ENCODE measurements at regions not wholly inside any gene's neighbourhood (a gene's known extent, or its start where the extent isn't known, plus 50 kb on each side); places are given as distances from the start of the nearest gene placed in this dataset.
"Not testable (repeated sequence)": the region's sequence is repeated elsewhere in the genome, so short reads cannot be mapped to it uniquely, and the experiment has no call there.

DNA sequence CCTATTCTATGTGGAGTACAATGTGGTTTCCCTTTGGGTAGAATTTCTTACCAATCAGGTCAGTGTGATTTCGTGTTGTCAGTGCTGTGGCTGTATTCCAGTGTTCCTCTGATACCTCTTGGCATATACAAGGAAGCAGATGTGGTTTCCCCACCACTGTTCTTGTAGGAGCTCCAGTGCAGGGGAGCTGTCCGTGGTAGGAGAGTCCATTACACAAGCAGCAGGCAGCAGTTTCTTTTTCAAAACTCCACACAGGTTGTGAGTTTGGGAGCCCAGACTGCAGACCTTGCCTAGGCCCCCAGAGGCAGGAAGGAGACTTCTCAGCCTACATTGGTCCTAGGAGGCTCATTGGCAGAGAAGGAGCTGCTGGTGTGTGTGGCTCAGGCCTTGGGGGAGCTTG is 452.8 kb downstream of the AACS start:
- DNase-seq, result no peak

- DNase-seq, result no peak
These were observed 453.9 kb downstream of the AACS start for GRCh38 chr12:125519026-125519651.

DNA sequence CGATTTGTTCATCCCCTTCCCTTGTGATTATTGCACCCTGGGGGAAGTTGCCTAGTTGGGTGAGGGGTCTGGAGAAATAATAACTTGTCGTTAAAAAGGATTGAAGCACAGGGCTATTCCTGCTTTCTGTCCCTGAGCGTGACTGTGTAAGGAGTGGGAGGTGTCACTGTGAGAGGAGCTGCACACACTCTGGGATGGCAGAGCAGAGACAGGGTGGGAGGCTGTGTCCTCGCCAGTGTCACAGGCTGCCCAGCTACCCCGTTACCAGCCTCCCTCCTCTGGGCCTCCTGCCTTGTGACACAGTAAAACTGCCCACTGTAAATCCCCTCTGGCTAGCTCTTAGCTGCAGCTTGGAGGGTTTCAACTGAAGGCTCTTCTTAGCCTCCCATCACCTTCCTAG is 460.6 kb downstream of the AACS start:
- DNase-seq, result no peak

GRCh38 chr12:125528281-125528680 is 463.0 kb downstream of the AACS start:
- DNase-seq, result no peak

- DNase-seq, result no peak
These were observed 465.0 kb downstream of the AACS start for GRCh38 chr12:125530201-125530600.

DNA sequence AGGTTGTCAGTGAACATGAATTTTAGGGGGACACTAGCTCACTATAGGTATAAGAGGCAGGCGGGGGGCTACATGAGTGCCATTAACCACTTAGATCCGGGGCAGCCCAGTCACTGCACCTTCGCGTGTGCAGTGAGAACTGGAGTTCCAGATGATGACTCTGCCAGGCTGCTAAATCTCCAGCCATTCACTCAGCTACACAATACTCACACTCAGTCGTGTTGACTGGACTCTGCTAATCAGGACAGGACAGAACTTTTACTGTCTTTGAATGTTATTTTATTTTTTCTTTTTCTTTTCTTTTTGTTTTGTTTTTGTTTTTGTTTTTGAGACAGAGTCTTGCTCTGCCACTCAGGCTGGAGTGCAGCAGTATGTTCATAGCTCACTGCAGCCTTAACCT is 465.6 kb downstream of the AACS start:
- no peak for DNase-seq

DNA sequence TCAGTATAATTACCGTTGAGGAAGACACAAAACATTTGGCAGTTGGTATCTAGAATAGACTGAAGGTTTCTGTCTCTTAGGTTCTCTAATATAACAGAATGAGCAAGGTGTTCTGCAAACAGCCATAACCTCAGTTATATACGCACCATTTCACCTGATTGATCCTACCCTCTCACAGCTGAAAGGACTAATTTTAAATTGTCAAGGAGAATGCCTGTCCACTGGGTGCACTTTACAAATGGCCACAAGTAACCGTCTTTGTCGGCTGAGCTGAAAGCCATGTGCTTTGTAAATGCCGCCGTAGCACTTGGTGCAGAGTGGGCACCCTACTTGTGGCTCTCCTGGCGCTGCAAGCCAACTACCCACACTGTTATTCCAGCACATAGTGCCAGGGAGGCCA is 466.3 kb downstream of the AACS start:
- no peak for DNase-seq

DNA sequence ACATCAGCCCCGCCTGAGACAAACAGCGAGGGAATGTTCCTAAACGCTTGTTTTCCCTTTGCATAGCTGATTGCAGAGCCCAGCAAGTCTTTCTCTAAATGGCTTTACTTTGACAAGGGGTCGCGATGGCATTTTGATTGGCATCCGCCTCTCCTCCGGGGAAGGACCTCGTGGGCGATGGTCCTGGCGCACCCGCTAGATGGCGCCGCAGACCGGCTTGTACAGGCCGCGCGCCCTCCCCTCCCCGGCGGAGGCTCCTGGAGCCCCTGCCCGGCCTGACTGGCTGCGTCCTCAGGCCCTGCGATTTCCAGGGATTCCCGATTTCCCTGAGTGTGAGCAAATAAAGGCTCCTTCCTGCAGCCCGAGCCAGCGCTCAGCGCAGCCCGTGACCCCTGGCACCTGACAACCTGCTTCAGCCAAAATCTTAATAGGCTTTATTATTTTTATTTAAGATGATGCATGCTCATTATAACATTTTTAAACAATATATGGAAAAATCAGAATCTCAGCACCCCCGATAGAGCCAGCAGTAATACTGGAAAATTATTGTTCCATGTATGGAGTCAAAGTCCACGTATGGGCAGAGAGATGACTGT is 468.3 kb downstream of the AACS start:
- no peak for DNase-seq

GRCh38 chr12:125538401-125539199 is 473.4 kb downstream of the AACS start:
- DNase-seq, result no peak

DNA sequence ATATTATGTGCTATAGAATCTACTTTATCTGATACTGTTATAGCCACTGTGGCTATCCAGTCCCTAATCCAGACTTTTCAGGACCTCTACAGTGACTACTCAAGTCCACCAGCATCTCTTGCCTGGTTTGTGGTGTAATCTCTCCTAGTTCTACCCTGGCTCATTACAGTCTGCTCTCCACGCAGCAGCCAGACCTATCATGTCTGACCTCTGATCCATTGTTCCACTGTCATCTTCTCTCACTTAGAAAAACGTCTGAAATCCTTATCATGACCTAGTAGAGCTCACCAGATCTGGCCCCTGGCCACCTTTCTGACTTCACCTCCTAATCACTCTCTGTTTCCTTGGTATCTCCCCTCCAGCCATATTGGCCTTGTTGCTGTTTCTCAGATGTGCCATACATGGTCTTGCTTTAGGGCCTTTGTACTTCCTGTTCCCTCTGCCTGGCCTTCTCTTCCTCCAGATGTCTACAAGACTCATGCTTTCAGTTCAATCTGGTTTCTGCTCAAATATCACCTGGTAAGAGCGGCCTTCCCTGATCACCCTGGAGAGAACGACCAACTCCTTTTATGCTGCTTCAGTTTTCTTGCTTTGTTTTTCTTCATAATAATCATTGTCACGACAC is 475.5 kb downstream of the AACS start:
- no peak for DNase-seq

- DNase-seq, result no peak
These were observed 479.7 kb downstream of the AACS start for GRCh38 chr12:125544960-125545359.

GRCh38 chr12:125549171-125549570 is 483.9 kb downstream of the AACS start:
- DNase-seq, result no peak

GRCh38 chr12:125549836-125550235 is 484.6 kb downstream of the AACS start:
- no peak for DNase-seq

DNA sequence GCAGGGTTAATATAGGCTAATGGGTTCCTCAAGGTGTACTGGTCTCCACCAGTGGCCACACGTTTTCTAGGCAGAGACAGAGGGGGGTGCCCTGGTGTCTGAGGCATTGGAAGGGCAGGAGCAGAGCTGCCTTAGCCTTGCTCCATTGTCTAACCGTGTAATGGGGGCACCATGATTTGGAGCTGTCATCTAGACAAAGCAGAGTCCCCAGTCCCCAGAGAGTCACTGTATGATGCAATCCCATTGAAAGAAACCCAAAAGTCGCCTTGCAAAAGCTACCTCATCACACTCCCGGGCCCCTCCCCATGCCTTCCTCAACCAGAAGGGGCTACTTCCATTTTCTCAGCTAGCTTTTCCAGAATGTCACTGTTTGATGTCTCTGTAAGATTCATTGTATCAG is 487.1 kb downstream of the AACS start:
- no peak for DNase-seq

GRCh38 chr12:125561008-125561407 is 495.8 kb downstream of the AACS start:
- DNase-seq, result not testable (repeated sequence)

DNA sequence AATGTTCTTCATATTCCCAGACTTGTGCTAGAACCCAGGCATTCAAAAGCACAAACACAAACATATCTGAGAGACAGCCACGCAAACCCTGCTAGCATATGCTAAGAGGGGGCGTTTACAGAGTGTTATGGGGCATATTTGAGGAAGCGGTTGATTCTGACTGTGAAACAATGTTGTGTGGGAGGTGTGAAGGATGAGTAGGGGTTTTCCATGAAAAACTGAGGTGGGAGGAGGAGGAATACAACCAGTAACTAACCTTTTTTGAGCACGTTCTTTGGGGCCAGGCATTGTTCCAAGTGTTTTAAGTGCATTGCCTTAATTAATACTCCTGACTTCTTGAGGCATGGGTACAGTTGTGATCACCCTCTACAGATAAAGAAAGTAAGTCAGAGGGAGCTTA is 499.5 kb downstream of the AACS start:
- DNase-seq, result no peak

- no peak for DNase-seq
These were observed 502.3 kb downstream of the AACS start for GRCh38 chr12:125567581-125567980.

DNA sequence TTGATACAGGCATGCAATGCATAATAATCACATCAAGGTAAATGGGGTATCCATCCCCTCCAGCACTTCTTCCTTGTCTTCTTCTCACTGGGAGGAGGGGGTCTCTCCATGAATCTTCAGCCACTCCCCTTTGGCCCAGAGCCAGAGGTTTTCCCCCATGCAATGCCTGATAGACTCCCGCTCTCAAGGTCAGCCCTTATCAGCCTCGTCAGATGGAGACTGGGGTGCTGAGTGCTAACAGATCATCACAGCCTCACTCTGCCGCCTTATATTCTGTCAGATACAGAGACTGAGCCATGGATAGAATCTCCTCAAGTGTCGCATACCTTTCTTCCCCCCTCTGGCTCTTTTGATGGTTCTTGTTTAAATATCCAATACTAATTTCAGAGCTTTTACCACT is 503.1 kb downstream of the AACS start:
- no peak for DNase-seq

- no peak for DNase-seq
These were observed 508.0 kb downstream of the AACS start for GRCh38 chr12:125573271-125573670.

DNA sequence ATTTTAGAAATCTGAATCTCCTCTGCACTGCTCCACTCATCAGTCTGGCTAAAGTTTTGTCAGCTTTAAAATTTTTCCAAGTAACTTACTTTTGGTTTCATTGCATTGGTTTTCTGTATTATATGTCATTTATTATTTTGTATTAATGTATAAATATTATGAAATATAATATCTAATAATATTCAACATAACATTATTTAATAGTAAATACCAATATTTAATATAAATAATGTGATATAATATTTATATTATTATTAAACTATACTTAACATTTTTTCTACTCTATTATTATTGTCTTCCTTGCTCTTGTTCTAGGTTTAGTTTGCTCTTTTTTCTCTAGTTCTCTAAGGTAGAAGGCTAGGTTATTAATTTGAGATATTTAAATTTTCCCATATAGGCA is 512.1 kb downstream of the AACS start:
- DNase-seq, result no peak

DNA sequence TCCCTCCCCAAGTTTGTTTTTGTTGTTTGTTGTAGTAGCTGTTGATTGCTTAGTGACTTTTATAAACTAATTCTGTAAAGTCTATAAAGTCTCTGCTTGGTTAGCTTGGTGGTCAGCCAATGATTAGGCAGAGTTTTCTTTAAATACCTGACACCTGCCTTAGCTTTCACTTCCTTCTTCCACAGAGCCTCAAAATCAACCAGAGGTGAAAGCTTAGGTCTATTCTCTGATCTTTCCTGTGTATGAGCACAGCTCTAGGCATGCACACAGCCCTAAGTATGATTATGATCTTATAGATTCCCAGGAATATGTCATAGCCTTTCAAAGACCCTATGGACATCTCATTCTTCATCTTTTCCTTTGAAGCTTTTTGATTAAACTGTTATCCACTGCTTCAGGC is 514.7 kb downstream of the AACS start:
- no peak for DNase-seq

DNA sequence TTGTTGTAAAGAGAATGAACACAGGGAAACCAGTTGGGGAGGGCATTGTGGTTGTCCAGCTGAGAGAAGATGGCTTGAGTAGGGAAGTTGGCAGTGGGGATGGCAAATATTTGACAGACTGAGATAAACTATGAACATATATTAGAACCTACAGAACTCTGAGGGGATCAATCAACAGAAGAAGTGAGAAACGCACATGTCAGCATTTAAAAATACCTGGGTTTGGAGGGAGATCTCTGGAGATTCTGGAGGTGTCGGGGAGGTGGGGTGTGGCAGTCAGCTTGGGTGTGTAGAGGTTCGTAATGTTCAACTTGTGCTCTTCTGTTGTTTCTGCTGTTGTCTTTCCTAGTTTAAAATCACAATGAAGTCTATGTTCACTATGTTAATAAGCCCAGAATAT is 517.8 kb downstream of the AACS start:
- no peak for DNase-seq

- no peak for DNase-seq
These were observed 521.2 kb downstream of the AACS start for GRCh38 chr12:125586441-125586840.

DNA sequence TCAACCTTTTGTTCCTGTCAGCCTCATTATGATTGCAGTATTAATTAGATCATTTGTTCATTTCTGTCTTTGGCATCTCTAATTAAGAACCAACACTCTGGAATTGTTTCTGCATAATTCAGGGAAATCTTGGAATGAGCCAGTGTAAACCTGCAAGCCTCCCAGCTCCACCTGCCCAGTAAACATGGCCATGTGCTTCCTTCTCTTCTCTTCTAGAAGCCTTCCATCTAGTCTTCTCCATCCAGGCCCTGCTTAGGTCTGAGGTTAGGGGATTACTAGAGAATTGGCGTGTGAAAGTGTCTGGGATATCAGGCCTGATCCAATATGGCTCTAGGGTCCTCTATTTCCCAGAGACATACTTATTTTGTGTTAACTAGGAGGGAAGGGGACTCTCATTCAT is 528.0 kb downstream of the AACS start:
- DNase-seq, result no peak
